ENCODE measurements at regions not wholly inside any gene's neighbourhood (a gene's known extent, or its start where the extent isn't known, plus 50 kb on each side); places are given as distances from the start of the nearest gene placed in this dataset.

- TF ChIP-seq CTCF (IDR thresholded peaks at IDR 0.05; ENCODE audit: borderline replicate concordance, extremely low read depth, low read length, poor library complexity, severe bottlenecking) (no peak), EZH2 (IDR thresholded peaks at IDR 0.05; ENCODE audit: borderline replicate concordance, low read depth, low read length, severe bottlenecking) (no peak)
Observed at GRCh38 chr18:49717617-49718016, 95.7 kb downstream of the ACAA2 start.
